ENCODE measurements at regions not wholly inside any gene's neighbourhood (a gene's known extent, or its start where the extent isn't known, plus 50 kb on each side); places are given as distances from the start of the nearest gene placed in this dataset.
"Not testable (repeated sequence)": the region's sequence is repeated elsewhere in the genome, so short reads cannot be mapped to it uniquely, and the experiment has no call there.

DNA sequence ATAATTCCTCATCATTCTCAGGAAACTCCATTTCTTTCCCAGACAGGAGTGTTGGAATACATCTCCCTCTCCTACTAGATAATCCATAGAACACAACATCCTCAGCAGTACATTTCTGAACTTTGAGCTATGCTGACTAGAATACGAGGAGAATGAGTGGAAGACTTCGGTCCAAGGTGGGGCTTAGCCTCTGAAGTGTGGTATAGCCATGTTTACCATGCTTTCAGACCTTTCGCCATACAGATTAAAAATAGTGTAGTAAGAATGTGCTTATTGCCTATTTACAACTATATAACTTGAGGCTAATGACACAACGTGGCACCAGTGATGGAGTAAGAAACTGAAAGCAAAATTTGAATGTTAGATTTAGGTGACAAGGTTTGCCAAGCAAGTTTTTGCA lies 184.5 kb upstream of the KRR1 start:
- DNase-seq: no peak

GRCh38 chr12:75694534-75695268 lies 183.3 kb upstream of the KRR1 start:
- DNase-seq: no peak

- DNase-seq: no peak
Measured at GRCh38 chr12:75692876-75693275, 181.5 kb upstream of the KRR1 start.

- DNase-seq: no peak
Measured at GRCh38 chr12:75690296-75690955, 179.0 kb upstream of the KRR1 start.

GRCh38 chr12:75686233-75686632 lies 174.8 kb upstream of the KRR1 start:
- DNase-seq: not testable (repeated sequence)

GRCh38 chr12:75685617-75686225 lies 174.3 kb upstream of the KRR1 start:
- no peak for DNase-seq

DNA sequence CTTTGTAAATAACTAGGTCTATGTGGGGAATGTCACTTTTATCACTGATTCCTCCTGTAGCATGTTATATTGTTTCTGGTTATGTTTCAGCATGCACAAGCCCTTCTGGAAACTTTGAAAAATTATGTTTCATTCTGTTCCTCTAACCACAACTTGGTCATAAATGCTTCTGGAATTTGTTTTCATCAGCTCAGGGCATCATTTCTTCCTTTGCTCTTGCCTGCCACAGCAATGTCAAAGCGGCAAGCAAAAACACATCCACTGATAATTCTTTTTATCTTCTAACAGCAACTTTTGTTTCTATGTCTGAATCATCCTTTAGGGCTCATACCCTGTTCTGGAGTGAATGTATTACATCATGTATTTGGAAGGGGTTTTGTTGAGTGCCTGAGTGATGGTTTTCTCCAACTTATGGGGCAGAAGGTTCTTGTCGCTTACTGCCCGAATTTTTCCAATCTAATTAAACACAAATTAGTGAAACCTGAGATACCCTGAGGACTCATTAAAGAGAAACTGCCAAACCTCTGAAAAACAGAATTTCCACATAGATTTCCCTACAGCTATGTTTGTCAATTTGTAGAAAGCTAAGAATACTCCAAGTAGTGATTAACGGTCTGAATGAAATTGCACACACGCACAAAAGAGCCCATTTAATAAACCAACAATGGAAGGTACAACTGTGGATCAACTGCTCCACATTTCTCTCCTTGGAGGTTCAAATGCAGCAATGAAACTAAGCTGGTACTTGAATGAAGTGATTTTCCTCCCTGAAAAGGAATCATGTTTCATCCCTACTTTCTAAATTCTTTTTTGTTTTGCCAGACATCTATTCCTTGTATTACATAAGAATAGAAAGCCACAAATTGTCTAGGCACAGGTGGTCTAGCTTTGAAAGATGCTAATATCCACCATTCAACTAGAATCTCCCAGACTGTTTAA lies 173.5 kb upstream of the KRR1 start:
- no peak for DNase-seq

DNA sequence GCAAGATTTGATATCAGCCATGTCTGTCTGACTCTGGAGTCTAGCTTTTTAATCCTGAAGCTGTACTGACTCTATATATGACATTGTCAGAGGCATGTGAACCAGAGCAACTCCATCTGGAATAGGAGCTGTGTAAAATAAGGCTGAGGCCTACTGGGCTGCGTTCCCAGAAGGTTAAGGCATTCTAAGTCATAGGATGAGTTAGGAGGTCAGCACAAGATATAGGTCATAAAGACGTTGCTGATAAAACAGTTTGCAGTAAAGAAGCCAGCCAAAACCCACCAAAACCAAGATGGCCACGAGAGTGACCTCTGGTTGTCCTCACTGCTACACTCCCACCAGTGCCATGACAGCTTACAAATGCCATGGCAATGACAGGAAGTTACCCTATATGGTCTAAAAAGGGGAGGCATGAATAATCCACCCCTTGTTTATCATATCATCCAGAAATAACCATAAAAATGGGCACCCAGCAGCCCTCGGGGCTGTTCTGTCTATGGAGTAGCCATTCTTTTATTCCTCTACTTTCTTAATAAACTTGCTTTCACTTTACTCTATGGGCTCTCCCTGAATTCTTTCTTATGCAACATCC lies 172.7 kb upstream of the KRR1 start:
- not testable (repeated sequence) for DNase-seq

DNA sequence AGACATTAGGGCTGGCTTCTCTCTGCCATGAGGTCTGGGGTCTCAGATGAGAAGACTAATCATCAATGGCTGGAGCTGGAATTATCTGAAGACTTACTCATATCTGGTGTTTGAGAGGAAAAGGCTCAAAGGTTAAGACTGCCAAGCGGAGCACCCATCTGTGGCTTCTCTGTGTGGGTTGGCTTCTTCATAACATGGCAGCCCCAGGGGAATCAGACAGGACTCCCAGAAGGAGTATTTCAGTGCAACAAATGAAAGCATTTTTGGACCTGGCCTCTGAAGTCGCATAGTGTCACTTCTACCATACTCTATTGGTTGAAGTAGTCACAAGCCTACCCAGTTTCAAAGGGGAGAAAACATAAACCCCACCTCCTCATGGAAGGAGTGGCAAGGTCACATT lies 171.8 kb upstream of the KRR1 start:
- no peak for DNase-seq

GRCh38 chr12:75677522-75677921 lies 166.1 kb upstream of the KRR1 start:
- no peak for DNase-seq

- no peak for DNase-seq
Measured at GRCh38 chr12:75674393-75674792, 163.0 kb upstream of the KRR1 start.

GRCh38 chr12:75672200-75672599 lies 160.8 kb upstream of the KRR1 start:
- no peak for DNase-seq

DNA sequence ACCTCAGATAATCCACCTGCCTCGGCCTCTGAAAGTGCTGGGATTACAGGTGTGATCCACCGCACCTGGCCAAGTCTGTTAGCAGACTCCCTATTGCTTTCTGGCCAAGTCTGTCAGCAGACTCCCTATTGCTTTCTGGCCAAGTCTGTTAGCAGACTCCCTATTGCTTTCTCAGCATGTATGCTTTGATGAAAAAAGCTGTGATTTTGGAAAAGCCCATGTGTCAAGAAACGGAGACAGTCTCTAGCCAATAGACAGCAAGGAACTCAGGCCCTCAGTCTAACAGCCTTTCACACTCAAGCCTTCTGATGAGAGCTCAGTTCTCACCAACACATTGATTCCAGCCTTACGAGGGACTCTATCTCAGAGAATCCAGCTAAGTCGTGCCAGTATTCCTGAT lies 158.8 kb upstream of the KRR1 start:
- DNase-seq: no peak

GRCh38 chr12:75666939-75667334 lies 155.5 kb upstream of the KRR1 start:
- DNase-seq: no peak

GRCh38 chr12:75666126-75666938 lies 154.9 kb upstream of the KRR1 start:
- no peak for DNase-seq

DNA sequence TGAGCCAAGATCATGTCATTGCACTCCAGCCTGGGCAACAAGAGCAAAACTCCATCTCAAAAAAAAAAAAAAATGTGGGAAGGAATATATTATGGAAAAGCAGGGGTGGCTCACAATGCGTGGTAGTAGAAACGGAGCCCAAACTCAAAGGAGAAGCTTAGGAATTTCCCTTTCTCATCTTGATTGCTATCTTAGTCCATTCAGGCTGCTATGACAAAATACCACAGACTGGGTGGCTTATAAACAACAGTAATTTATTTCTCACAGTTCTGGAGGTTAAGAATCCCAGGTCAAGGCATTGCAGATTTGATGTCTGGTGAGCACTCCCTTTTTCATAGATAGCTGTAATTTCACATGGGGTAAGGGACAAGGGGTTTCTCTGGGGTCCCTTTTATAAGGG lies 153.8 kb upstream of the KRR1 start:
- no peak for DNase-seq

GRCh38 chr12:75662511-75663159 lies 151.2 kb upstream of the KRR1 start:
- no peak for DNase-seq

DNA sequence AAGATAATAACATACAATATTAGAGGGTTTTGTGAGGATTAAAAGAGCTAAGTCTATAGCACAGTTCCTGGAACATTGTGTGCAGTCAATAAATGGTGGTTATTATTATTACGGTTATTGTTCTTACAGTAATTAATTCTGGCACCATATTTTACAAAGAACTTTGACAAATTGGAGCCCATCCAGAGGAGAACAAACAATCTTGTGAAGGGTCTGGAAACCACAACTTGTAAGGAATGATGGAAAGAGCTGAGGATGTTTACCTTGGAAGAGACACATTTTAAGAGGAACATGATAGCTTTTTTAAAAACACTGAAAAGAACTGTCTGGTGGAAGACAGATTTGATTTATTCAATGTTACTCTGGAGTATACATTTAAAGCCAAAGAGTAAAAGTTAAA lies 150.5 kb upstream of the KRR1 start:
- no peak for DNase-seq

GRCh38 chr12:75660805-75661404 lies 149.5 kb upstream of the KRR1 start:
- no peak for DNase-seq

- DNase-seq: no peak
Measured at GRCh38 chr12:75660107-75660530, 148.7 kb upstream of the KRR1 start.
